ENCODE measurements at regions not wholly inside any gene's neighbourhood (a gene's known extent, or its start where the extent isn't known, plus 50 kb on each side); places are given as distances from the start of the nearest gene placed in this dataset.

- TF ChIP-seq CTCF (IDR thresholded peaks at IDR 0.05) (no peak), POLR2A (IDR thresholded peaks at IDR 0.05) (no peak)
Observed at GRCh38 chr6:166815629-166816028, 140.7 kb downstream of the RNASET2 start.

All from tibial nerve (tissue), 3 donors.